MM.1S (cell line): ENCODE measurements at regions not wholly inside any gene's neighbourhood (a gene's known extent, or its start where the extent isn't known, plus 50 kb on each side); places are given as distances from the start of the nearest gene placed in this dataset.

ENCODE experiments used
- DNase-seq: peaks from one replicate; pipeline ENCODE4 v3.0.0-alpha.2; 2015
- H2AFZ ChIP-seq: fragments of 300-600 bp; sonication (generic); 2 replicates; pipeline ENCODE4 v1.6.0; 2016; ENCODE audit warnings: antibody characterized with exemption, low read length
- H3F3A ChIP-seq: fragments of 300-600 bp; sonication (generic); 2 replicates; pipeline ENCODE4 v1.6.1; 2016; ENCODE audit warnings: mild to moderate bottlenecking, antibody characterized with exemption, low read length, moderate library complexity, mixed read lengths; ENCODE audit not compliant: insufficient read depth
- H3K27ac ChIP-seq: fragments of 300-600 bp; sonication (generic); 2 replicates; pipeline ENCODE4 v1.5.1; 2016; ENCODE audit warnings: mild to moderate bottlenecking, low read length
- H3K27me3 ChIP-seq: fragments of 300-600 bp; sonication (generic); replicated peaks from 2 replicates; pipeline ENCODE4 v1.6.0; 2016; ENCODE audit warnings: low read length; ENCODE audit not compliant: insufficient read depth
- H3K36me3 ChIP-seq: fragments of 300-600 bp; sonication (generic); replicated peaks from 2 replicates; pipeline ENCODE4 v1.6.1; 2016; ENCODE audit warnings: mild to moderate bottlenecking, low read length, mixed read lengths; ENCODE audit not compliant: insufficient read depth
- H3K4me1 ChIP-seq: fragments of 300-600 bp; sonication (generic); 2 replicates; pipeline ENCODE4 v1.6.1; 2016; ENCODE audit warnings: low read length, mixed read lengths
- H3K4me2 ChIP-seq: fragments of 300-600 bp; sonication (generic); 2 replicates; pipeline ENCODE4 v1.6.0; 2016; ENCODE audit warnings: low read depth, low read length
- H3K4me3 ChIP-seq: fragments of 300-600 bp; sonication (generic); 2 replicates; pipeline ENCODE4 v1.5.1; 2016; ENCODE audit warnings: low read length, mixed read lengths
- H3K79me2 ChIP-seq: fragments of 300-600 bp; sonication (generic); 2 replicates; pipeline ENCODE4 v1.6.1; 2016; ENCODE audit warnings: mixed run types, low read length, mixed read lengths
- H3K9ac ChIP-seq: fragments of 300-600 bp; sonication (generic); 2 replicates; pipeline ENCODE4 v1.6.1; 2016; ENCODE audit warnings: low read length, mixed read lengths
- H3K9me2 ChIP-seq: fragments of 300-600 bp; sonication (generic); replicated peaks from 2 replicates; pipeline ENCODE4 v1.6.1; 2016; ENCODE audit warnings: mild to moderate bottlenecking, low read length, mixed read lengths; ENCODE audit not compliant: insufficient read depth
- H3K9me3 ChIP-seq: fragments of 300-600 bp; sonication (generic); replicated peaks from 2 replicates; pipeline ENCODE4 v1.6.1; 2016; ENCODE audit warnings: mild to moderate bottlenecking, low read length, mixed read lengths; ENCODE audit not compliant: insufficient read depth
- H4K20me1 ChIP-seq: fragments of 300-600 bp; sonication (generic); 2 replicates; pipeline ENCODE4 v1.6.1; 2016; ENCODE audit warnings: mild to moderate bottlenecking, low read length, moderate library complexity, mixed read lengths; ENCODE audit not compliant: insufficient read depth
- CTCF ChIP-seq: fragments of 300-600 bp; sonication (generic); IDR thresholded peaks from 2 replicates; pipeline ENCODE4 v1.5.1; 2016; ENCODE audit warnings: antibody characterized with exemption, low read length, mixed read lengths
- EZH2 ChIP-seq: fragments of 300-600 bp; sonication (generic); optimal IDR thresholded peaks from 2 replicates; pipeline ENCODE3; 2017; ENCODE audit warnings: low read depth, mild to moderate bottlenecking, antibody characterized with exemption, low read length, mixed read lengths
- EZH2phosphoT487 ChIP-seq: fragments of 300-600 bp; sonication (generic); IDR thresholded peaks from 2 replicates; pipeline ENCODE4 v1.6.1; 2018; ENCODE audit warnings: antibody characterized with exemption, low read length

GRCh38 chr6:50102676-50103075, 52.9 kb upstream of the DEFB112 start:
- H3K4me3 ChIP-seq, result no peak overlapping the region
- H2AFZ ChIP-seq, result no peak overlapping the region
- H3K27me3 ChIP-seq, result no peaks in the 10 kb centered on the region
- H3K36me3 ChIP-seq, result no peaks in the 10 kb centered on the region
- no peaks in the 10 kb centered on the region for H3K4me1 ChIP-seq
- TF ChIP-seq EZH2 (no peak), CTCF (no peak), EZH2phosphoT487 (no peak)
- no peaks in the 10 kb centered on the region for H3F3A ChIP-seq
- H3K9me3 ChIP-seq, result no peaks in the 10 kb centered on the region
- no peak overlapping the region for H3K4me2 ChIP-seq
- H3K9me2 ChIP-seq, result no peaks in the 10 kb centered on the region
- no peaks in the 10 kb centered on the region for H4K20me1 ChIP-seq
- no peak for DNase-seq
- H3K27ac ChIP-seq, result no peak overlapping the region
- H3K9ac ChIP-seq, result no peak overlapping the region
- no peaks in the 10 kb centered on the region for H3K79me2 ChIP-seq

GRCh38 chr6:50110587-50110986, 60.9 kb upstream of the DEFB112 start:
- Histone ChIP-seq H3K36me3 (no peaks in the 10 kb centered on the region), H3K9ac (no peak overlapping the region), H3F3A (no peaks in the 10 kb centered on the region)

DNA sequence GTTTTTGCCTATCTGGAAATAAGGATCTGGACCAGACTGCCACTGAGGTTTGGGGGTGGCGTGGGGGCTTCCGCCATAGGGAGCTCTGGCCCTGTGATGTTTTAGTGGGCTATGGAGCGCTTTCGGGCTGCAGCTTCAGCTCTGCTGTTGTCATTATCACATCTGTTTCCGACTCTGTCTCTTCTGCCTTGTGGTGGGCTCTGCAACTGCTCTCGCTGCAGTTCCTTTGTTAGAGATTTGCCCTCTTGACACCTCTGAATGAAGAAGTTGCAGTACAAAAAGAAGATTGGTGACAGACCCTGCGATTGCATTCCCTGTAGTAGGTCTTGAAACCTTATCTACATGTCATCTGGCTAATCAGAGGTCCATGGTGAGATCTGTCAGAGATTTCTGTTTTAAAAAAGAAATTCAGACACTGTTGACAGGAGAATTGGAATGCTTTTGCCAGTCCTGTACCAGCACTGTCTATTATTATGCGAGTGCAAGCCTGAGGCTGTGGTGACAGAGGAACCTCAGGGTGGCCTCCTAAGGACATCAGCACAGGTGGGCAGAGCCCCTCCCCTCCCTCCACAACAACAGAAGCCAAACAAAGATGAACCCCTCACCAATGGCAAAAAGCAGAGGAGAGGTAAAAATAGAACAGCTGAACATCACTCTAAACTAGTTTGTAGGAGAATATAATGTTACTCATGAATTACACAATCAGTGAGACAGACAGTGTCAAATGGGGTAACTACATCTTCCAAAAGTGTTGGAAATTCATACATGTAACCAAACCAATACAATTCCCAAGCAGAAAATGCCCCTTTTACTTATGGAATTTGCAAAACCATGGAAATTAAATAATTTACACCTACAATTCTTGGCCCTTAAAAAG, 63.5 kb upstream of the DEFB112 start:
- no peak overlapping the region for H3K4me2 ChIP-seq
- no peaks in the 10 kb centered on the region for H4K20me1 ChIP-seq
- H3K27ac ChIP-seq, result no peak overlapping the region
- no peaks in the 10 kb centered on the region for H3K9me2 ChIP-seq
- no peak overlapping the region for H2AFZ ChIP-seq
- no peaks in the 10 kb centered on the region for H3K4me1 ChIP-seq
- TF ChIP-seq CTCF, result no peak
- no peak for TF ChIP-seq EZH2phosphoT487
- no peak for TF ChIP-seq EZH2
- no peaks in the 10 kb centered on the region for H3K36me3 ChIP-seq
- H3K9me3 ChIP-seq, result no peaks in the 10 kb centered on the region
- no peaks in the 10 kb centered on the region for H3K79me2 ChIP-seq
- H3K4me3 ChIP-seq, result no peak overlapping the region
- no peaks in the 10 kb centered on the region for H3F3A ChIP-seq
- H3K9ac ChIP-seq, result no peak overlapping the region
- DNase-seq, result no peak
- H3K27me3 ChIP-seq, result no peaks in the 10 kb centered on the region

More at GRCh38 chr6:50110587-50110986, 60.9 kb upstream of the DEFB112 start:
- no peak overlapping the region for H2AFZ ChIP-seq
- no peaks in the 10 kb centered on the region for H3K27me3 ChIP-seq
- no peak overlapping the region for H3K4me3 ChIP-seq
- H3K4me2 ChIP-seq, result no peak overlapping the region
- H3K79me2 ChIP-seq, result no peaks in the 10 kb centered on the region
- no peaks in the 10 kb centered on the region for H4K20me1 ChIP-seq
- H3K27ac ChIP-seq, result no peak overlapping the region
- H3K9me2 ChIP-seq, result no peaks in the 10 kb centered on the region
- TF ChIP-seq EZH2phosphoT487 (no peak), CTCF (no peak), EZH2 (no peak)
- H3K9me3 ChIP-seq, result no peaks in the 10 kb centered on the region
- no peaks in the 10 kb centered on the region for H3K4me1 ChIP-seq
- DNase-seq, result no peak
